Activated T-helper 1 cell treated with anti-CD3 and anti-CD28 coated beads, Interleukin-12 subunit alpha, Interleukin-12 subunit beta, Interleukin-2, Interleukin-4 antibody, amounts not matched to agents 30 ng/mL and 10 ng/mL and 1 ng/mL, durations not matched to agents 14 hours and 24 hours and 36 hours (primary cell): ENCODE measurements at regions not wholly inside any gene's neighbourhood (a gene's known extent, or its start where the extent isn't known, plus 50 kb on each side); places are given as distances from the start of the nearest gene placed in this dataset.

Source experiments
- DNase-seq: peaks from one replicate; pipeline ENCODE4 v3.0.0; 2021; ENCODE audit warnings: low spot score
- H3K27ac Mint-ChIP-seq: one replicate; pipeline ENCODE4 v1.8.0; 2021; ENCODE audit warnings: mild to moderate bottlenecking, mixed read lengths
- H3K27me3 Mint-ChIP-seq: one replicate; pipeline ENCODE4 v1.8.0; 2022; ENCODE audit warnings: mild to moderate bottlenecking, moderate library complexity, mixed read lengths; ENCODE audit not compliant: insufficient read depth
- H3K36me3 Mint-ChIP-seq: one replicate; pipeline ENCODE4 v1.8.0; 2021; ENCODE audit warnings: low read depth, mixed read lengths
- H3K4me1 Mint-ChIP-seq: one replicate; pipeline ENCODE4 v1.8.0; 2021; ENCODE audit warnings: low read depth, mixed read lengths
- H3K4me3 Mint-ChIP-seq: one replicate; pipeline ENCODE4 v1.8.0; 2021; ENCODE audit warnings: mild to moderate bottlenecking, moderate library complexity, mixed read lengths
- H3K9me3 Mint-ChIP-seq: one replicate; pipeline ENCODE4 v1.8.0; 2021; ENCODE audit warnings: mixed read lengths
- intact Hi-C: fragments of 100-400 bp; cut with micrococcal nuclease; formaldehyde crosslinking; loops from one replicate; pipeline ENCODE4 v1.15.1; 2024

GRCh38 chr9:82539856-82540579 lies 522.9 kb downstream of the RASEF start:
- H3K9me3 Mint-ChIP-seq: no peaks in the 10 kb centered on the region
- H3K27ac Mint-ChIP-seq: no peak overlapping the region
- no peaks in the 10 kb centered on the region for H3K4me1 Mint-ChIP-seq
- no peak for DNase-seq
- intact Hi-C loops: no loop called here
- H3K27me3 Mint-ChIP-seq: no peaks in the 10 kb centered on the region
- H3K36me3 Mint-ChIP-seq: no peaks in the 10 kb centered on the region
- no peak overlapping the region for H3K4me3 Mint-ChIP-seq

- no peak for DNase-seq
- H3K27me3 Mint-ChIP-seq: no peaks in the 10 kb centered on the region
- H3K9me3 Mint-ChIP-seq: no peaks in the 10 kb centered on the region
- intact Hi-C loops: no loop called here
- H3K36me3 Mint-ChIP-seq: no peaks in the 10 kb centered on the region
- no peak overlapping the region for H3K27ac Mint-ChIP-seq
- no peaks in the 10 kb centered on the region for H3K4me1 Mint-ChIP-seq
- H3K4me3 Mint-ChIP-seq: no peak overlapping the region
These were observed 519.2 kb downstream of the RASEF start for GRCh38 chr9:82543726-82544125.

GRCh38 chr9:82546136-82546535 lies 516.8 kb downstream of the RASEF start:
- DNase-seq: no peak
- intact Hi-C loops: no loop called here
- Mint-ChIP-seq H3K4me3 (no peak overlapping the region), H3K9me3 (no peaks in the 10 kb centered on the region), H3K36me3 (no peaks in the 10 kb centered on the region), H3K4me1 (no peaks in the 10 kb centered on the region), H3K27me3 (no peaks in the 10 kb centered on the region), H3K27ac (no peak overlapping the region)

- Mint-ChIP-seq H3K4me1 (no peaks in the 10 kb centered on the region), H3K4me3 (no peak overlapping the region), H3K36me3 (no peaks in the 10 kb centered on the region), H3K27me3 (no peaks in the 10 kb centered on the region), H3K9me3 (no peaks in the 10 kb centered on the region), H3K27ac (no peak overlapping the region)
- intact Hi-C loops: no loop called here
- no peak for DNase-seq
These were observed 514.9 kb downstream of the RASEF start for GRCh38 chr9:82547995-82548394.

- Mint-ChIP-seq H3K27me3 (no peaks in the 10 kb centered on the region), H3K9me3 (no peaks in the 10 kb centered on the region), H3K4me3 (no peak overlapping the region), H3K27ac (no peak overlapping the region), H3K4me1 (no peaks in the 10 kb centered on the region), H3K36me3 (no peaks in the 10 kb centered on the region)
- intact Hi-C loops: no loop called here
- DNase-seq: no peak
These were observed 513.6 kb downstream of the RASEF start for GRCh38 chr9:82549174-82549821.

- Mint-ChIP-seq H3K4me1 (no peaks in the 10 kb centered on the region), H3K4me3 (no peak overlapping the region), H3K36me3 (no peaks in the 10 kb centered on the region), H3K9me3 (no peaks in the 10 kb centered on the region), H3K27ac (no peak overlapping the region), H3K27me3 (no peaks in the 10 kb centered on the region)
- no peak for DNase-seq
- intact Hi-C loops: no loop called here
These were observed 510.2 kb downstream of the RASEF start for GRCh38 chr9:82552784-82553183.

GRCh38 chr9:82553654-82554366 lies 509.1 kb downstream of the RASEF start:
- H3K9me3 Mint-ChIP-seq: no peaks in the 10 kb centered on the region
- no peaks in the 10 kb centered on the region for H3K4me1 Mint-ChIP-seq
- no peaks in the 10 kb centered on the region for H3K27me3 Mint-ChIP-seq
- no peak overlapping the region for H3K4me3 Mint-ChIP-seq
- intact Hi-C loops: no loop called here
- no peaks in the 10 kb centered on the region for H3K36me3 Mint-ChIP-seq
- no peak for DNase-seq
- H3K27ac Mint-ChIP-seq: no peak overlapping the region

GRCh38 chr9:82554381-82554780 lies 508.6 kb downstream of the RASEF start:
- H3K9me3 Mint-ChIP-seq: no peaks in the 10 kb centered on the region
- no peak overlapping the region for H3K27ac Mint-ChIP-seq
- no peaks in the 10 kb centered on the region for H3K36me3 Mint-ChIP-seq
- intact Hi-C loops: no loop called here
- no peak overlapping the region for H3K4me3 Mint-ChIP-seq
- H3K27me3 Mint-ChIP-seq: no peaks in the 10 kb centered on the region
- no peaks in the 10 kb centered on the region for H3K4me1 Mint-ChIP-seq
- no peak for DNase-seq

- intact Hi-C loops: no loop called here
- H3K9me3 Mint-ChIP-seq: no peaks in the 10 kb centered on the region
- DNase-seq: no peak
- no peaks in the 10 kb centered on the region for H3K27me3 Mint-ChIP-seq
- no peaks in the 10 kb centered on the region for H3K36me3 Mint-ChIP-seq
- no peak overlapping the region for H3K27ac Mint-ChIP-seq
- H3K4me3 Mint-ChIP-seq: no peak overlapping the region
- no peaks in the 10 kb centered on the region for H3K4me1 Mint-ChIP-seq
These were observed 507.9 kb downstream of the RASEF start for GRCh38 chr9:82555031-82555430.

- Mint-ChIP-seq H3K9me3 (no peaks in the 10 kb centered on the region), H3K36me3 (no peaks in the 10 kb centered on the region), H3K4me1 (no peaks in the 10 kb centered on the region), H3K4me3 (no peak overlapping the region), H3K27ac (no peak overlapping the region), H3K27me3 (no peaks in the 10 kb centered on the region)
- intact Hi-C loops: no loop called here
- DNase-seq: no peak
These were observed 507.4 kb downstream of the RASEF start for GRCh38 chr9:82555431-82556051.

- H3K4me1 Mint-ChIP-seq: no peaks in the 10 kb centered on the region
- H3K27me3 Mint-ChIP-seq: no peaks in the 10 kb centered on the region
- no peaks in the 10 kb centered on the region for H3K9me3 Mint-ChIP-seq
- intact Hi-C loops: no loop called here
- no peak overlapping the region for H3K4me3 Mint-ChIP-seq
- DNase-seq: no peak
- no peak overlapping the region for H3K27ac Mint-ChIP-seq
- no peaks in the 10 kb centered on the region for H3K36me3 Mint-ChIP-seq
These were observed 504.6 kb downstream of the RASEF start for GRCh38 chr9:82558346-82558745.

- Mint-ChIP-seq H3K4me3 (no peak overlapping the region), H3K36me3 (no peaks in the 10 kb centered on the region), H3K9me3 (no peaks in the 10 kb centered on the region), H3K27ac (no peak overlapping the region), H3K4me1 (no peaks in the 10 kb centered on the region), H3K27me3 (no peaks in the 10 kb centered on the region)
- DNase-seq: no peak
- intact Hi-C loops: no loop called here
These were observed 503.9 kb downstream of the RASEF start for GRCh38 chr9:82558855-82559630.
